OCI-LY1 (cell line): ENCODE measurements at regions not wholly inside any gene's neighbourhood (a gene's known extent, or its start where the extent isn't known, plus 50 kb on each side); places are given as distances from the start of the nearest gene placed in this dataset.

Experiments used
- H2AFZ ChIP-seq: fragments of 200-600 bp; sonication (generic), shearing (Covaris generic); 2 replicates; pipeline ENCODE4 v1.6.0; 2014; ENCODE audit warnings: antibody characterized with exemption, mild to moderate bottlenecking, low read length
- H3F3A ChIP-seq: fragments of 200-600 bp; sonication (generic), shearing (Covaris generic); 2 replicates; pipeline ENCODE4 v1.6.0; 2014; ENCODE audit warnings: mild to moderate bottlenecking, antibody characterized with exemption, low read length, moderate library complexity; ENCODE audit not compliant: insufficient read depth
- H3K27ac ChIP-seq: fragments of 200-600 bp; sonication (generic); 2 replicates; pipeline ENCODE4 v1.5.1; 2014; ENCODE audit warnings: low read length, mixed run types, mild to moderate bottlenecking, low read depth; ENCODE audit not compliant: poor library complexity, severe bottlenecking
- H3K27me3 ChIP-seq: fragments of 200-600 bp; sonication (generic); 2 replicates; pipeline ENCODE4 v1.6.0; 2014; ENCODE audit warnings: antibody characterized with exemption, mild to moderate bottlenecking, low read length, moderate library complexity; ENCODE audit not compliant: insufficient read depth
- H3K36me3 ChIP-seq: fragments of 200-600 bp; sonication (generic); 2 replicates; pipeline ENCODE4 v1.6.1; 2014; ENCODE audit warnings: mild to moderate bottlenecking, antibody characterized with exemption, low read length, moderate library complexity, mixed read lengths; ENCODE audit not compliant: insufficient read depth
- H3K4me1 ChIP-seq: fragments of 200-600 bp; sonication (generic); 2 replicates; pipeline ENCODE4 v1.5.1; 2014; ENCODE audit warnings: mild to moderate bottlenecking, low read length, moderate library complexity; ENCODE audit not compliant: insufficient read depth, severe bottlenecking
- H3K4me2 ChIP-seq: fragments of 200-600 bp; sonication (generic), shearing (Covaris generic); 2 replicates; pipeline ENCODE4 v1.6.1; 2014; ENCODE audit warnings: low read length
- H3K4me3 ChIP-seq: fragments of 200-600 bp; sonication (generic); 2 replicates; pipeline ENCODE4 v1.5.1; 2014; ENCODE audit warnings: low read length, low read depth, mild to moderate bottlenecking, mixed read lengths; ENCODE audit not compliant: poor library complexity, severe bottlenecking
- H3K79me2 ChIP-seq: fragments of 200-600 bp; shearing (Covaris generic); 2 replicates; pipeline ENCODE4 v1.6.1; 2016; ENCODE audit warnings: mixed run types, low read length, mixed read lengths; ENCODE audit not compliant: insufficient read depth
- H3K9ac ChIP-seq: fragments of 200-600 bp; sonication (generic), shearing (Covaris generic); 2 replicates; pipeline ENCODE4 v1.6.1; 2014; ENCODE audit warnings: mild to moderate bottlenecking, low read length, mixed read lengths
- H3K9me2 ChIP-seq: fragments of 200-600 bp; sonication (generic), shearing (Covaris generic); 2 replicates; pipeline ENCODE4 v1.6.1; 2014; ENCODE audit warnings: low read depth, mild to moderate bottlenecking, low read length, mixed read lengths
- H3K9me3 ChIP-seq: fragments of 200-600 bp; shearing (Covaris generic); 2 replicates; pipeline ENCODE4 v1.6.1; 2014; ENCODE audit warnings: low read length, mixed read lengths
- H4K20me1 ChIP-seq: fragments of 200-600 bp; sonication (generic), shearing (Covaris generic); 2 replicates; pipeline ENCODE4 v1.6.0; 2016; ENCODE audit warnings: mild to moderate bottlenecking, low read length; ENCODE audit not compliant: insufficient read depth
- EZH2 ChIP-seq: fragments of 200-600 bp; sonication (generic), shearing (Covaris generic); IDR thresholded peaks from 2 replicates; pipeline ENCODE4 v1.8.0; 2017; ENCODE audit warnings: borderline replicate concordance, mixed run types, mild to moderate bottlenecking, antibody characterized with exemption, low read length, moderate library complexity, mixed read lengths
- TF ChIP-seq, protein P1 (sequence below): fragments of 200-600 bp; sonication (generic), shearing (Covaris generic); IDR thresholded peaks from 2 replicates; pipeline ENCODE4 v1.5.1; 2017; ENCODE audit warnings: mild to moderate bottlenecking, antibody characterized with exemption, low read length, moderate library complexity, mixed read lengths

DNA sequence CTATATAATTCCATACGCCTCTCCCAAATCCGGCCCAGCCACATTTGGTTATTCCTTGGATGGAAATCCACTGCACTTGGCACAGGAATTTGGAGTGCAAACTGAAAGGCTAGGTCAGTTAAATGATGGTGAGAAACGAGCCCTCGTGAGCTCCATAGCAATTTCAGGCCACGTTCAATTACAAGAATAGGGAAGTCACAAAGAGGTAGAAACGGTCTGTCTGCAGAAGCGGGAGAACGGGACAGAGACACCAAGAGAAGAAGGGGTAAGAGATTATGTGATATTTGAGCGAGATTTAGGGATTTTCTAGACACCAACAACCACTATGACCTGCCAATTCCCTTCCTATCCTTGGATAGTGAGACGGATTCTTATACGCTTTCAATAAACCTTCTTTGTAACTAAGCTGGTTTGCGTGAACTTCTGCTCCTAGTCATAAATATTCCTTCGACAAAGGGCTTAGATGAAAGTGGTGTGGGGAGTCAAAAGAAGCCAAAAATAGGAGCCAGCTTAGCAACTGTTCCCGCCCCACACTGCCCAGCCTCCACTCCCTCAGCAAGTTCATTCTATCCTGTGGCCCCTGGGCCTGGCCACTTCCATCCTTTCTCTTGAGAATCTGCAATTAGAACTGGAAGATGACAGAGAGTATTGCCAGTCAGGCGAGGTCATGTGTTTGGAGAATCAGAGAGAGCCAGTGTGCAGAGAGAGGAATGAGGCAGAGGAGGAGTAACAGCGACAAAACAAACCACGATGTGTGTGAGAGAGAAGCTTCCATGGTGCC is 118.4 kb downstream of the ZNF608 start:
- H4K20me1 ChIP-seq = no peaks in the 10 kb centered on the region
- TF ChIP-seq EZH2 = no peak
- TF ChIP-seq, protein P1, sequence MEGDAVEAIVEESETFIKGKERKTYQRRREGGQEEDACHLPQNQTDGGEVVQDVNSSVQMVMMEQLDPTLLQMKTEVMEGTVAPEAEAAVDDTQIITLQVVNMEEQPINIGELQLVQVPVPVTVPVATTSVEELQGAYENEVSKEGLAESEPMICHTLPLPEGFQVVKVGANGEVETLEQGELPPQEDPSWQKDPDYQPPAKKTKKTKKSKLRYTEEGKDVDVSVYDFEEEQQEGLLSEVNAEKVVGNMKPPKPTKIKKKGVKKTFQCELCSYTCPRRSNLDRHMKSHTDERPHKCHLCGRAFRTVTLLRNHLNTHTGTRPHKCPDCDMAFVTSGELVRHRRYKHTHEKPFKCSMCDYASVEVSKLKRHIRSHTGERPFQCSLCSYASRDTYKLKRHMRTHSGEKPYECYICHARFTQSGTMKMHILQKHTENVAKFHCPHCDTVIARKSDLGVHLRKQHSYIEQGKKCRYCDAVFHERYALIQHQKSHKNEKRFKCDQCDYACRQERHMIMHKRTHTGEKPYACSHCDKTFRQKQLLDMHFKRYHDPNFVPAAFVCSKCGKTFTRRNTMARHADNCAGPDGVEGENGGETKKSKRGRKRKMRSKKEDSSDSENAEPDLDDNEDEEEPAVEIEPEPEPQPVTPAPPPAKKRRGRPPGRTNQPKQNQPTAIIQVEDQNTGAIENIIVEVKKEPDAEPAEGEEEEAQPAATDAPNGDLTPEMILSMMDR = no peak
- no peak overlapping the region for H3K4me3 ChIP-seq
- H3K9me3 ChIP-seq = no peaks in the 10 kb centered on the region
- H2AFZ ChIP-seq = no peak overlapping the region
- no peak overlapping the region for H3K4me2 ChIP-seq
- H3K79me2 ChIP-seq = no peaks in the 10 kb centered on the region
- no peak overlapping the region for H3K9ac ChIP-seq
- H3K4me1 ChIP-seq = peaks cover 33% of the 10 kb centered on the region
- peaks cover 3% of the 10 kb centered on the region; the same call in 1 of the 2 replicates for H3K36me3 ChIP-seq
- no peaks in the 10 kb centered on the region for H3F3A ChIP-seq
- no peak overlapping the region for H3K27ac ChIP-seq
- no peaks in the 10 kb centered on the region for H3K9me2 ChIP-seq
- H3K27me3 ChIP-seq = no peaks in the 10 kb centered on the region

DNA sequence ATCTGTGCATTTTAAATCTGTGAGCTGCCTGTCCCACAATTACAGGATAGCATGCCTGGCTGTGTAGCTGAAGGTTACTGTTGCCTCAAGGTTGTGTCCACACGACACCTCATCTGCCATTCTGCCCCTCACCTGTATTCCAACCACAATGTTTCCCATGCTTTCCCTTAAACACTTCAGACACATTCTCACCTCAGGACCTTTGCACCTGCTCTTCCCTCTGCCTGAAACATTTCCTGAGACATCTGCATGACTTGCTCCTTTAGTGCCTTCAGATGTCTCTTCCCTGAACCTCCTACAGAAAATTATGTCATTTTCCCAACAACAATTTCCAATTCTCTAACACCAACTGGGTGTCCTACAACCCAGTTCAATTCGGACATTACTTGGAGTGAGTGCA is 120.4 kb downstream of the ZNF608 start:
- peaks cover 31% of the 10 kb centered on the region for H3K4me1 ChIP-seq
- H3K9me2 ChIP-seq = no peaks in the 10 kb centered on the region
- H3K27me3 ChIP-seq = no peaks in the 10 kb centered on the region
- no peak overlapping the region for H2AFZ ChIP-seq
- H3K27ac ChIP-seq = no peak overlapping the region
- no peaks in the 10 kb centered on the region for H4K20me1 ChIP-seq
- H3K4me3 ChIP-seq = no peak overlapping the region
- H3K9me3 ChIP-seq = no peaks in the 10 kb centered on the region
- TF ChIP-seq, protein P1 = no peak
- TF ChIP-seq EZH2 = no peak
- H3K9ac ChIP-seq = no peak overlapping the region
- no peaks in the 10 kb centered on the region for H3K79me2 ChIP-seq
- H3K36me3 ChIP-seq = no peaks in the 10 kb centered on the region
- H3K4me2 ChIP-seq = no peak overlapping the region
- 0 out of 2 replicates have a peak, but pooled peaks cover 2% of the 10 kb centered on the region for H3F3A ChIP-seq

DNA sequence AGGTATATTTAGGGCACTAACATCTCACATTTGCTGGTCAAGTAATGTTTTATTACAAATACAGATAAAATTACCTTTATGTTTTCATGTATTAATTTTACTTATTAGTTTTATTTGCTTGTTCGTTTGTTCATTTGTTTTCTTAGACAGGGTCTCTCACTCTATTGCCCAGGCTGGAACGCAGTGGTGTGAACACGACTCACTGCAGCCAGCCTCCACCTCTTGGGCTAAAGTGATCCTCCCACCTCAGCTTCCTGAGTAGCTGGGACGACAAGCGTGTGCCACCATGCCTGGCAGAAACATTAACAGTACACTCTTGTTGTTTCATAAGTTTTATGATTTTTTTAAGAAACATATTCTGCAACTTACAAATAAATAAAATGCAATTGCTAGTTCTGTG is 123.2 kb downstream of the ZNF608 start:
- Histone ChIP-seq H3K9ac (no peak overlapping the region), H3K4me3 (no peak overlapping the region), H3F3A (0 out of 2 replicates have a peak, but pooled peaks cover 2% of the 10 kb centered on the region), H3K27me3 (no peaks in the 10 kb centered on the region), H3K27ac (no peak overlapping the region), H3K79me2 (no peaks in the 10 kb centered on the region), H2AFZ (no peak overlapping the region), H3K9me3 (no peaks in the 10 kb centered on the region), H4K20me1 (no peaks in the 10 kb centered on the region), H3K9me2 (no peaks in the 10 kb centered on the region), H3K4me1 (peaks cover 10% of the 10 kb centered on the region), H3K36me3 (no peaks in the 10 kb centered on the region), H3K4me2 (no peak overlapping the region)
- no peak for TF ChIP-seq EZH2
- TF ChIP-seq, protein P1 = no peak
